ENCODE measurements at regions not wholly inside any gene's neighbourhood (a gene's known extent, or its start where the extent isn't known, plus 50 kb on each side); places are given as distances from the start of the nearest gene placed in this dataset.

DNA sequence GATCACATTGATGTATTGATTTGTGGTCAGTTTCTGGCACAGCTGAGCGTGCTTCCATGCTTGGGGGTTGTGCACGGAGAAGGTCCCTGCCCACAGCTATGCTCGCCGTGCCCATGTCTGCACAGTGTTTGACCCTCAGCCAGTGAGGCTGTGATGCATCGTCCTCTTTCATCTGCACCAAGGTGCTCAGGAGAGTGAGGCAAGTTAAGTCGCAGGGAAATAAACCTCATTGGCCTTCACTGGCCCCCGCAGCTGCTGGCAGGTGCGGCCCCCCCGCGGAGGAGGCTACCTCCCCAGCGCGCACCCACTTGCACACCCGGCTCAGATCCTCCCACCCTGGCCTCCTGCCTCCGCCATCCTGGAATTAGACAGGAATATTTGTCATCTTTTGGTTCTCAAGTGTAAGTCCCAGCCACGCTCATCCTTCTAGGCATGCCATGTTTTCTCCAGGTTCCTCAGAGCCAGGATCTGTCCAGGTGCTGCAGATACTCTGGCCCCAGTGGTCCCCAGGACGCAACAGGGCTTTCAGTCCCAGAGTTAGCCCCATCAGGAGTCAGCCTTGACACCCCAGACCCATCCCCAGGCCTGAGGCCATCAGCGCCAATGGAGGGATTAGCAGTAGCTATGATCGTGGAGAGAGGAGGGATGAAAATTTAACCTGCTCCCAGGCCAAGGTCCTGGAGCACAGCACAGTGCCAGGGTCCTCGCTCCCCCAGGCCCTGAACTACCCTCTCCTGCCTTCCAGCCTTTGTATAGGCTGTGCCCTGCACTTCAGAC, 93.7 kb downstream of the OAT start:
- H4K20me1 ChIP-seq (ENCODE audit: insufficient read depth) = no peaks in the 10 kb centered on the region
- RAD21 ChIA-PET (ENCODE audit: low non-redundant PET in 1 of 2, low total read pairs in 2 of 2, uncharacterized antibody in 2 of 2, unreplicated experiment in 2 of 2) = no interaction called here
- BruUV-seq (replicated peaks) = no TSS peak
- ATAC-seq (no peak), DNase-seq (ENCODE audit: low read depth, low spot score) (no peak)
- H3K27me3 ChIP-seq (ENCODE audit: insufficient read depth, low read length) = peaks cover 2% of the 10 kb centered on the region; the same call in 1 of the 2 replicates
- no peaks in the 10 kb centered on the region for H3K9me2 ChIP-seq (ENCODE audit: insufficient read depth)
- no peak overlapping the region for H3K4me3 ChIP-seq (replicated peaks in 1 of 2; ENCODE audit: low read depth in 1 of 2, low read length in 2 of 2)
- TF ChIP-seq YY1 (IDR thresholded peaks at IDR 0.05; ENCODE audit: extremely low read depth, insufficient replicate concordance, low read depth, low read length) (no peak), RAD21 (IDR thresholded peaks at IDR 0.05; ENCODE audit: low read depth) (no peak), ELF1 (IDR thresholded peaks at IDR 0.05; ENCODE audit: borderline replicate concordance, low read depth) (no peak), TCF7L2 (IDR thresholded peaks at IDR 0.05; ENCODE audit: borderline replicate concordance, extremely low read depth, insufficient read depth, insufficient read length) (no peak), SIN3A (IDR thresholded peaks at IDR 0.05; ENCODE audit: low read depth) (no peak), MAX (IDR thresholded peaks at IDR 0.05) (no peak)
- TF ChIP-seq, protein P1, sequence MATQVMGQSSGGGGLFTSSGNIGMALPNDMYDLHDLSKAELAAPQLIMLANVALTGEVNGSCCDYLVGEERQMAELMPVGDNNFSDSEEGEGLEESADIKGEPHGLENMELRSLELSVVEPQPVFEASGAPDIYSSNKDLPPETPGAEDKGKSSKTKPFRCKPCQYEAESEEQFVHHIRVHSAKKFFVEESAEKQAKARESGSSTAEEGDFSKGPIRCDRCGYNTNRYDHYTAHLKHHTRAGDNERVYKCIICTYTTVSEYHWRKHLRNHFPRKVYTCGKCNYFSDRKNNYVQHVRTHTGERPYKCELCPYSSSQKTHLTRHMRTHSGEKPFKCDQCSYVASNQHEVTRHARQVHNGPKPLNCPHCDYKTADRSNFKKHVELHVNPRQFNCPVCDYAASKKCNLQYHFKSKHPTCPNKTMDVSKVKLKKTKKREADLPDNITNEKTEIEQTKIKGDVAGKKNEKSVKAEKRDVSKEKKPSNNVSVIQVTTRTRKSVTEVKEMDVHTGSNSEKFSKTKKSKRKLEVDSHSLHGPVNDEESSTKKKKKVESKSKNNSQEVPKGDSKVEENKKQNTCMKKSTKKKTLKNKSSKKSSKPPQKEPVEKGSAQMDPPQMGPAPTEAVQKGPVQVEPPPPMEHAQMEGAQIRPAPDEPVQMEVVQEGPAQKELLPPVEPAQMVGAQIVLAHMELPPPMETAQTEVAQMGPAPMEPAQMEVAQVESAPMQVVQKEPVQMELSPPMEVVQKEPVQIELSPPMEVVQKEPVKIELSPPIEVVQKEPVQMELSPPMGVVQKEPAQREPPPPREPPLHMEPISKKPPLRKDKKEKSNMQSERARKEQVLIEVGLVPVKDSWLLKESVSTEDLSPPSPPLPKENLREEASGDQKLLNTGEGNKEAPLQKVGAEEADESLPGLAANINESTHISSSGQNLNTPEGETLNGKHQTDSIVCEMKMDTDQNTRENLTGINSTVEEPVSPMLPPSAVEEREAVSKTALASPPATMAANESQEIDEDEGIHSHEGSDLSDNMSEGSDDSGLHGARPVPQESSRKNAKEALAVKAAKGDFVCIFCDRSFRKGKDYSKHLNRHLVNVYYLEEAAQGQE (IDR thresholded peaks at IDR 0.05; ENCODE audit: low read depth) = no peak
- no peak overlapping the region for H3K9ac ChIP-seq (ENCODE audit: low read length)
- POLR2A ChIA-PET = no interaction called here
- H2AFZ ChIP-seq (ENCODE audit: low read depth, low read length, poor library complexity, severe bottlenecking) = no peak overlapping the region
- no peaks in the 10 kb centered on the region for H3K4me1 ChIP-seq (ENCODE audit: control insufficient read depth in 1 of 2, insufficient read depth in 2 of 2, low read length in 2 of 2)
- CTCF ChIA-PET = no interaction called here
- no peaks in the 10 kb centered on the region for H3K36me3 ChIP-seq (ENCODE audit: control insufficient read depth in 1 of 2, insufficient read depth in 2 of 2, low read length in 2 of 2)
- no peak overlapping the region for H3K27ac ChIP-seq (ENCODE audit: low read depth, low read length)
- intact Hi-C loops (cut with micrococcal nuclease) = no loop called here
- H3K9me3 ChIP-seq (ENCODE audit: control insufficient read depth in 1 of 2, insufficient read depth in 1 of 2, low read depth in 1 of 2, low read length in 2 of 2) = no peaks in the 10 kb centered on the region
- H3K4me2 ChIP-seq (ENCODE audit: low read length) = no peak overlapping the region
- no peaks in the 10 kb centered on the region for H3K79me2 ChIP-seq (ENCODE audit: insufficient read depth, low read length)
